ENCODE measurements at regions not wholly inside any gene's neighbourhood (a gene's known extent, or its start where the extent isn't known, plus 50 kb on each side); places are given as distances from the start of the nearest gene placed in this dataset.

- TF ChIP-seq, protein P1, sequence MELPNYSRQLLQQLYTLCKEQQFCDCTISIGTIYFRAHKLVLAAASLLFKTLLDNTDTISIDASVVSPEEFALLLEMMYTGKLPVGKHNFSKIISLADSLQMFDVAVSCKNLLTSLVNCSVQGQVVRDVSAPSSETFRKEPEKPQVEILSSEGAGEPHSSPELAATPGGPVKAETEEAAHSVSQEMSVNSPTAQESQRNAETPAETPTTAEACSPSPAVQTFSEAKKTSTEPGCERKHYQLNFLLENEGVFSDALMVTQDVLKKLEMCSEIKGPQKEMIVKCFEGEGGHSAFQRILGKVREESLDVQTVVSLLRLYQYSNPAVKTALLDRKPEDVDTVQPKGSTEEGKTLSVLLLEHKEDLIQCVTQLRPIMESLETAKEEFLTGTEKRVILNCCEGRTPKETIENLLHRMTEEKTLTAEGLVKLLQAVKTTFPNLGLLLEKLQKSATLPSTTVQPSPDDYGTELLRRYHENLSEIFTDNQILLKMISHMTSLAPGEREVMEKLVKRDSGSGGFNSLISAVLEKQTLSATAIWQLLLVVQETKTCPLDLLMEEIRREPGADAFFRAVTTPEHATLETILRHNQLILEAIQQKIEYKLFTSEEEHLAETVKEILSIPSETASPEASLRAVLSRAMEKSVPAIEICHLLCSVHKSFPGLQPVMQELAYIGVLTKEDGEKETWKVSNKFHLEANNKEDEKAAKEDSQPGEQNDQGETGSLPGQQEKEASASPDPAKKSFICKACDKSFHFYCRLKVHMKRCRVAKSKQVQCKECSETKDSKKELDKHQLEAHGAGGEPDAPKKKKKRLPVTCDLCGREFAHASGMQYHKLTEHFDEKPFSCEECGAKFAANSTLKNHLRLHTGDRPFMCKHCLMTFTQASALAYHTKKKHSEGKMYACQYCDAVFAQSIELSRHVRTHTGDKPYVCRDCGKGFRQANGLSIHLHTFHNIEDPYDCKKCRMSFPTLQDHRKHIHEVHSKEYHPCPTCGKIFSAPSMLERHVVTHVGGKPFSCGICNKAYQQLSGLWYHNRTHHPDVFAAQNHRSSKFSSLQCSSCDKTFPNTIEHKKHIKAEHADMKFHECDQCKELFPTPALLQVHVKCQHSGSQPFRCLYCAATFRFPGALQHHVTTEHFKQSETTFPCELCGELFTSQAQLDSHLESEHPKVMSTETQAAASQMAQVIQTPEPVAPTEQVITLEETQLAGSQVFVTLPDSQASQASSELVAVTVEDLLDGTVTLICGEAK (IDR thresholded peaks at IDR 0.05; ENCODE audit: borderline replicate concordance): no peak
- TF ChIP-seq, protein P2, sequence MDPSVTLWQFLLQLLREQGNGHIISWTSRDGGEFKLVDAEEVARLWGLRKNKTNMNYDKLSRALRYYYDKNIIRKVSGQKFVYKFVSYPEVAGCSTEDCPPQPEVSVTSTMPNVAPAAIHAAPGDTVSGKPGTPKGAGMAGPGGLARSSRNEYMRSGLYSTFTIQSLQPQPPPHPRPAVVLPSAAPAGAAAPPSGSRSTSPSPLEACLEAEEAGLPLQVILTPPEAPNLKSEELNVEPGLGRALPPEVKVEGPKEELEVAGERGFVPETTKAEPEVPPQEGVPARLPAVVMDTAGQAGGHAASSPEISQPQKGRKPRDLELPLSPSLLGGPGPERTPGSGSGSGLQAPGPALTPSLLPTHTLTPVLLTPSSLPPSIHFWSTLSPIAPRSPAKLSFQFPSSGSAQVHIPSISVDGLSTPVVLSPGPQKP (IDR thresholded peaks at IDR 0.05; ENCODE audit: low read depth, low read length): no peak
- TF ChIP-seq MYB (IDR thresholded peaks at IDR 0.05; ENCODE audit: borderline replicate concordance, low read depth, low read length): no peak
- no peak for TF ChIP-seq SRF (IDR thresholded peaks at IDR 0.05; ENCODE audit: low read depth in 2 of 2, low read length in 2 of 2)
- TF ChIP-seq, protein P3, sequence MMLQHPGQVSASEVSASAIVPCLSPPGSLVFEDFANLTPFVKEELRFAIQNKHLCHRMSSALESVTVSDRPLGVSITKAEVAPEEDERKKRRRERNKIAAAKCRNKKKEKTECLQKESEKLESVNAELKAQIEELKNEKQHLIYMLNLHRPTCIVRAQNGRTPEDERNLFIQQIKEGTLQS (IDR thresholded peaks at IDR 0.05; ENCODE audit: borderline replicate concordance, extremely low read depth, low read depth, low read length): no peak
- TF ChIP-seq SMAD1 (IDR thresholded peaks at IDR 0.05; ENCODE audit: low read depth, partially characterized antibody): no peak
- no peak for TF ChIP-seq ZNF217 (IDR thresholded peaks at IDR 0.05)
- TF ChIP-seq, protein P4, sequence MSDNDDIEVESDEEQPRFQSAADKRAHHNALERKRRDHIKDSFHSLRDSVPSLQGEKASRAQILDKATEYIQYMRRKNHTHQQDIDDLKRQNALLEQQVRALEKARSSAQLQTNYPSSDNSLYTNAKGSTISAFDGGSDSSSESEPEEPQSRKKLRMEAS (IDR thresholded peaks at IDR 0.05; ENCODE audit: low read depth, low read length): no peak
- TF ChIP-seq CBX3 (IDR thresholded peaks at IDR 0.05; ENCODE audit: borderline replicate concordance, low read depth): no peak
These were observed 144.0 kb upstream of the PDZRN3 start (continued) for GRCh38 chr3:73768524-73769308.

Measured in GM12878 (cell line).